ENCODE measurements at regions not wholly inside any gene's neighbourhood (a gene's known extent, or its start where the extent isn't known, plus 50 kb on each side); places are given as distances from the start of the nearest gene placed in this dataset.

- H3K4me3 ChIP-seq (ENCODE audit: low read depth, low read length): no peak overlapping the region
These were observed 390.4 kb downstream of the EFNB2 start for GRCh38 chr13:106145070-106145469.

GRCh38 chr13:106143930-106144709, 391.3 kb downstream of the EFNB2 start:
- no peak for TF ChIP-seq CTCF (IDR thresholded peaks at IDR 0.05; ENCODE audit: control insufficient read depth, extremely low read depth, insufficient read depth)

More at GRCh38 chr13:106145070-106145469, 390.4 kb downstream of the EFNB2 start:
- DNase-seq (ENCODE audit: low read depth): no peak
- TF ChIP-seq CTCF (IDR thresholded peaks at IDR 0.05; ENCODE audit: control insufficient read depth, extremely low read depth, insufficient read depth): no peak

GRCh38 chr13:106143392-106143791, 392.1 kb downstream of the EFNB2 start:
- 0 out of 2 replicates have a peak overlapping the region, but pooled peaks have one; percentile 1 for H3K4me3 ChIP-seq (ENCODE audit: low read depth, low read length)
- DNase-seq (ENCODE audit: low read depth): no peak
- TF ChIP-seq CTCF (IDR thresholded peaks at IDR 0.05; ENCODE audit: control insufficient read depth, extremely low read depth, insufficient read depth): no peak

More at GRCh38 chr13:106143930-106144709, 391.3 kb downstream of the EFNB2 start:
- peak overlapping the region; percentile 1; the same call in 1 of the 2 replicates for H3K4me3 ChIP-seq (ENCODE audit: low read depth, low read length)
- peak; percentile 95 for DNase-seq (ENCODE audit: low read depth)

- no peak for TF ChIP-seq CTCF (IDR thresholded peaks at IDR 0.05; ENCODE audit: control insufficient read depth, extremely low read depth, insufficient read depth)
- no peak overlapping the region for H3K4me3 ChIP-seq (ENCODE audit: low read depth, low read length)
- DNase-seq (ENCODE audit: low read depth): no peak
These were observed 395.0 kb downstream of the EFNB2 start for GRCh38 chr13:106140476-106140875.

- TF ChIP-seq CTCF (IDR thresholded peaks at IDR 0.05; ENCODE audit: control insufficient read depth, extremely low read depth, insufficient read depth): no peak
- no peak overlapping the region for H3K4me3 ChIP-seq (ENCODE audit: low read depth, low read length)
- DNase-seq (ENCODE audit: low read depth): no peak
These were observed 395.5 kb downstream of the EFNB2 start for GRCh38 chr13:106139942-106140341.

GRCh38 chr13:106139377-106139776, 396.1 kb downstream of the EFNB2 start:
- TF ChIP-seq CTCF (IDR thresholded peaks at IDR 0.05; ENCODE audit: control insufficient read depth, extremely low read depth, insufficient read depth): no peak
- DNase-seq (ENCODE audit: low read depth): no peak

GRCh38 chr13:106138620-106139019, 396.8 kb downstream of the EFNB2 start:
- no peak overlapping the region for H3K4me3 ChIP-seq (ENCODE audit: low read depth, low read length)
- no peak for DNase-seq (ENCODE audit: low read depth)
- no peak for TF ChIP-seq CTCF (IDR thresholded peaks at IDR 0.05; ENCODE audit: control insufficient read depth, extremely low read depth, insufficient read depth)

More at GRCh38 chr13:106139377-106139776, 396.1 kb downstream of the EFNB2 start:
- H3K4me3 ChIP-seq (ENCODE audit: low read depth, low read length): no peak overlapping the region

Measured in LNCaP clone FGC (cell line).